Embryonic facial prominence (tissue), 1 donor: ENCODE measurements at regions not wholly inside any gene's neighbourhood (a gene's known extent, or its start where the extent isn't known, plus 50 kb on each side); places are given as distances from the start of the nearest gene placed in this dataset.

Experiments used
- DNase-seq: peaks from one replicate; pipeline ENCODE4 v3.0.0-alpha.2; 2016; ENCODE audit errors: extremely low spot score

DNA sequence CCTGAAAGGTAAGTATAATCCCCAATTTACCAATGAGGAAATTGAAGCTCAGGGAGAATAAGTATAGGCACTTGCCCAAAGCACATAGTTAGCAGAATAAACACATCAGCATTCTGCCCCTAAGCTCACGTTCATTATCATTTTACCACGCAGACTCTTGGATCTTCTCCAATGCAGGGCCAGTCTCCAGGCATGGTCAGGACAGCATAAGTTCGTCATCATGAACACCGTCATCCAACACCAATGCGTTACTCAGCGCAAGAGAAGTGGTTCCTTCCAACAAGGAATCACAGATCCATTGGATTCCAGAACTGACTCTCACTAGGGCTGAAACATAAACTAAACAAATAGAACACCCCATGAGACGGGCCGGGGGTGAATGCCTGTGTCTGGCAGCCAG is 86.5 kb upstream of the GPM6B start:
- DNase-seq = no peak

- DNase-seq = no peak
Observed at GRCh38 chrX:13902406-13902805, 85.5 kb upstream of the GPM6B start.

DNA sequence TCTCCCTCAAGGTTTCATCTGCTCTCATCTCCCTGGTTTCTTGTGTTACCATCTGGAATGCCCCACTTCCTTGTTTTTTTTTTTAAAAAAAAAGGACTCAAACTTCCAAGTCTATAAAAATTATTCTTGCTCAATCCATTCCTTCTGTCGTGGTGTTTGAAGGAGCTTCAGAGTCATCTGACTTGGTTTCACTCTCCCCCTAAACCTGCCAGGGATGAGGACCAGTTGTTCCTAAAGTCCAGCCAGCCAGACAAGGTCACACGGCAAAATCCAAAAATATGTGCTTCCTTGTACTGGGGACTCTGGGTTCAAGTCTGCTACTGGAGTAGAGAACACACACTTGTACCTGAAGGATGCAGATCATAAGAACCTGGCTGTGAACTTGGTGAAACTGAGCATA is 84.5 kb upstream of the GPM6B start:
- DNase-seq = no peak

- no peak for DNase-seq
Observed at GRCh38 chrX:13900351-13900750, 83.5 kb upstream of the GPM6B start.

DNA sequence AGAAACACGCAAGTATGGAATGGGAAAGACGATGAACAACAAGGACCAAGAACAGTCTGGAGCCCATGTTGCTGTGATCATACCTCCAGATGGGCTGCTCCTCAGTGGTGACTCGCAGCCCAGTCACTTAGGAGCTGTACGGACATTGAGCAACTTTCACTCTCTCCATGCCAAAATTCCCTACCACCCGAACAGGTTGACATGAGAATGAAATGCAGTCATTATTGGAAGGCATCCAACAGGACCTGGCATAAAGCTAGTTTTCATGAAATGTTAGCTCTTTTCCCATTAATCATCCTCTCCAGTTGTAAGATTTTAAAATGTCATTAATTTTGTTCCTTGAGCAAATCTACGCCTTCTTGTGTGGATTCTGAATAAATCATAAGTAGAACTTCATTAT is 82.7 kb upstream of the GPM6B start:
- DNase-seq = no peak

DNA sequence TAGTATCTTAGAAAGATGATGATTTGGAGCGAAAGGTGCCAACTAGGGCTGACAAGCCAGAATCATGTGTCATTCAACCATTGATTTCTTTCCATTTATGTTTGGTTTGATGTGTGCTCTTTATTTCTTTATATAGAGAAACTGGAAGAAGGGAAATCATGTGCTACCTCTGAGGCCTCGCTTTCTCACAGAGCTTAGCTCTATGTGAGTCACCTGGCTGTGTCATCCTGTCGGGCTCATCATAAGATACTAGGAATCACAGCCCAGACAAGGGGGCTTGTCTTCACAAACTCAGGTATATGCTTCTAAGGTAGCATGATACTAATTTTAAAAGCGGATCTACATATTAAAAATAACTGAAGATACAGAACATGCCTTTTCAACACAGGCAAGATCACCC is 81.7 kb upstream of the GPM6B start:
- no peak for DNase-seq

DNA sequence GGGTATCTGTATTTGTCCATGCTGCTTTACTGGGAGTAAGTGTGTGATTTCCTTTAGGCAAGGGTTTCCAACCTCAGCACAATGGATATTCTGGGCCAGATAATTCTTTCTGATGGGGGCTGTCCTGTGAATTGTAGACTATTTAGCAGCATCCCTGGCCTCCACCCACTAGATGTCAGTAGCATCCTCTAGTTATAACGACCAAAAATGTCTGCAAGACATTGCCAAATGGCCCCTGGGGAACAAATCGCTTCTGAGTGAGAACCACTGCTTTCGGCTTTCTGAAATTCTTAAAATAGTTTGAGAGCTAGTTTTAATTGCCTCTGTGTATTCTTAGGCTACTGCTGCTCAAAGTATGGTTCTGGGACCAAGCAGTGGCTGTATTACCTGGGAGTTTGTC is 81.2 kb upstream of the GPM6B start:
- DNase-seq = no peak

DNA sequence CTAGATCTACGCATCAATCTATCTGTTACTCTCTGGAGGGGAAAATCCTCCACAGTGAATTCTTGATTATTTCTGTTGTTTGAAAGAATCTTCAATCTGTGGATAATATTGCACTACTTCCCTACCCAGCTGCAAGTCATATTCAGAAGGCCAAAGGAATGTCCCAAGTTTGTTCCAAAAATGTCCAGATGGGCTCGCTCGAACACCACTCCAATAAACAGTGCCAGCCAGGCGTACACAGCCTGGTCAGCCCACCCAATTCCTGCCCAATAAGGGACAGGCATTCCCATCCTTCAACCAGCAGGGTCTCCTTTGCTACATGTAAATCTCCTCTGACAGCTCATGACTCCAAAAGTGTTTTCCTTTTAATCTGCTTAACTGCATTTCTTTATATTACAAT is 80.7 kb upstream of the GPM6B start:
- no peak for DNase-seq

DNA sequence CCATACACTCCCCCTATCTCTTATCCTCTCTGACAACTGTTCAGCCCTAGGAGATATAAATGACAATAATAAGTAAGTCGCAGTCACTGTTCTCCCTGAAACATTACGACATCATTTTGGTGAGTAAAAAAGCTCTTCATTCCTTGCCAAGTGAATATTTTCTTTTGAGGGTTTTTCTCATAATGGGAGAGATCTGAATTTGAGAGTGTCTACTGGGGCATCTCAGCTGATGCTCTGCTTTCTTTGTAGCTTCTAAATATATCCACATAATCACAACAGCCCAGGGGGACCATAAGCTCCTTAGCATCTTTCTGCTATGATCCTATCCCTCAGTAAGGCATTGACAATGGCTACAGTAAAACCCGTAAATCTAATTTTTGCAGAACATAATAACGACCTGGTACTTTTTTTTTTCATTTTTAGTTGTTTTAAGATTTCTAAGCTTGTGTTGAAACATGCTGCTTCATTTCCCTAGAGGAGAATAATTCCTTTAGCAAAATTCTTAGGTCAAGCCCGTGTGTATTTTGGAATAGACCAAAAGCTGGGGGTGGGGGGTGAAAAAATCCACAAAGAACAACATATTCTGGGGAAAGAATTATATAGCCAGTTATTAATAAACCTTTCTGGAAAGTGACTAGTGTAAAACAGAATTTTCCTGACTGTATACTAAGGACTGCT is 78.1 kb upstream of the GPM6B start:
- no peak for DNase-seq

- DNase-seq = no peak
Observed at GRCh38 chrX:13893826-13894225, 76.9 kb upstream of the GPM6B start.

DNA sequence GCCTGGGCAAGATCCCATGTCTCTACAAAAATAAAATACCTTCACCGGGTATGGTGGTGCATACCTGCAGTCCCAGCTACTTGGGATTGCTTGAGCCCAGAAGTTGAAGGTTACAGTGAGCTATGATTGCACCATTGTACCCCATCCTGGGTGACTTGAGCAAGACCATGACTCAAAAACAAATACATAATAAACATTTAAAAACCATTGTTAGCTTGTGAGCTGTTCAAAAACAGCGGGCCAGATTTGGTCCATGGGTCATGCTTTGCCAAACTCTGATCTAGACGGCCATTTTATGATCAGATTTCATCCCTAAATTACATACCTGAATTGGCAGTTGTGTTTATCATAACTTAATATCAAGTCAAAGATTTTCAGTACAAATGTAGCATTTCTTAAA is 76.0 kb upstream of the GPM6B start:
- DNase-seq = no peak

DNA sequence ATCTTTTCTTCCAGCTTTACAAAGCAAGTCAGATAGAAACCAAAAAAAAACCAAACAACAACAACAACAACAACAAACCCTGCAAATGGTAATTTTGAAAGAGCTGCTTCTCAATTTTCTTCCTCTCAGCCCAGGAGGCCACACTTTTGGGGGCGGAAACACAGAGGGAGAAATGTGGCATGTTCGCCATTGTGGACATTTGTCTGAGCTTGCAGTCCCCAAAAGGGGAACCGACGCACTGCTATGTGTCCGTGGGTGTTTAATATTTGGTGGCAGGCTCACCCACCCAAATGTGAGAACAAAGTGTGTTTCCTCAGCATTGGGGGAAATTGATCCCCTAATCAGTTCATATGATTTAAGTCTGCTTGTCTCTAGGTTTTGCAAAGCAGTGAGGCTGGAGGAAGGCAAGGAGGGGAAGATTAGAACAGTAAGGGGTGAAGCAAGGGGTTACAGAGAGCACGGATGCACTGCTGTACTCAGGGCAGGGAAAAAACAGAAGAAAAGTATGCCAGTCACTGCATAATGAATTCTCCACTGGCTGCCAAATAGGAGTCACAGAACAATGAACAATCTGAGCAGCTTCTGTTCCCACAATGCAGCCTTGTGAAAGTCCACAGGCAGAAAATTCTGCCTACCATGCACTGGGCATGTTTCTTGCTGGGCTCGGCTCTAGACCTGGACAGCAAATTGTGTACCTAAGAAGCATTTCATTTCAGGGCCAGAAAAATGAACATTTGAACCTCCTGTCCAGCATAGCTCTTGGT is 74.7 kb upstream of the GPM6B start:
- no peak for DNase-seq

DNA sequence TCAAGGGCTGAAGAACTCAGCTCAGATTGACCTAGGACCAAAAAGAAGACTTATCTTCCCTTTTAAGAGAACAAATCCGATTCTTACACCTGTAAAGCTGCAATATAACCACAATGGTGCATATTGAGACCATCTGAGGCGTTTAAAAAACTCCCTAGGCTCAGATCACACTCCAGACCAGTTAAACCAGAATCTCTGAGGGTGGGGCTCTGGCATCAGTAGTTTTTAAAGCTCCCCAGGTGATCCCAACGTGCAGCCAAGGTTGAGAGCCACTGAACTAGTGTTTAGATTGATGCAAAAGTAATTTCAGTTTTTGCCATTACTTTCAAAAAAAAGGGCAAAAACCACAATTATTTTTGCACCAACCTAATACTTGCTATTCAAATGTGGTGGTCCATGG is 73.9 kb upstream of the GPM6B start:
- DNase-seq = no peak

DNA sequence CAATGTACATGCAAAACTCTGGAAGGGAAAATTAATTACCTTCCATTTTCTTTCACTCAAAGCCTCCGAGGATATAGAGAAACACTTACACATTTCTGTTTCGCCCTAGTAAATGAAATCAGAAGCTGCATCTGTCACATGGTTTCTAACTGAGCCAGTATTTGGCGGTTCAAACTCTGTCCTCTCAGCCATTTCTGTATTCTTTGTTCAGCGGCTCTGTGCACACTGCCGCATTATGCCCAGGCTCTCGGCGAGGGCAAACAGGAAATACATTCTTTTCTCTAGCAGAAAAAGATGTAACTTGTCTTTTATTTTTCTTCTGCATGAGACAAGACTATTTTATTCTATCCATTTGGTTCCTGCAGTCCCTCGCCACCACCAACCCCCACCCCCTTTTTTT is 71.4 kb upstream of the GPM6B start:
- no peak for DNase-seq

DNA sequence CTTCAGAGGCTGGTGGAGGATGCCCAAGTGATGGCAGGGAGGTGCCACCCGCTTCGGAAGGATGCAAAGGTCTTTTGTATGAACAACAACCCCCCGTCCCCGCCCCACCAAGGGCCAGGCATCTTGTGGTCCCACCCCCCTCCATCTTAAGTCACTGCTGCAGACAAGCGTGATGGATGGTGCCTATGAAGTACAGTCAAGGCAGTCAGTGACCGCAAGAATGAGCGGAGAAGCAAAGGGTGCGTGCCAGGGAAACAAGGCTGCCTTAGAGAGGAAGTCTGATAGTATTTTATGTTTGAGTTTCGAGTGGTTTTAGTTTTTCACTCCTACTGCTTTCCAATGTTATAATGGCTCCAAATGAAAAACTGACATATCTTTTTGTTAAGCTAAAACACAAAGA is 68.7 kb upstream of the GPM6B start:
- DNase-seq = no peak

DNA sequence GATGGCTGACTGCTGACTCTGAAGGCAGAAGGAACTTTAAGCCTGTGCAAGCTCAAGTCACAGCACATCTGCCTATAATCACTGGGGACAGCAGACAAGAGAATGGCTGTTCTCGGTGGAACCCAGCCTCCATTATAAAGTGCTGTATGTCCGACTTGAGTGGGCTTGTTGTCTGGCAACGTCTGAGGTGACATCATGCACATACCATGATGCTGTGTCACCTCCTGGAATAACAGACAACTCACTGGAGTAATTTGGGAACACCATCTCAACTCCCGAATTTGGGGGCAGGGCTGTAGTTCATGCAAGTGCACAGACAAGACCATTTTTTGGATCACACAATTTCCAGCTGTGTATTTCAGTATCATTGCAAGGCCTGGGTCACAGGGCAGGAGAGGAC is 59.8 kb upstream of the GPM6B start:
- no peak for DNase-seq

GRCh38 chrX:13875572-13875971 is 58.7 kb upstream of the GPM6B start:
- no peak for DNase-seq

- DNase-seq = no peak
Observed at GRCh38 chrX:13868591-13868990, 51.7 kb upstream of the GPM6B start.
